ENCODE measurements at regions not wholly inside any gene's neighbourhood (a gene's known extent, or its start where the extent isn't known, plus 50 kb on each side); places are given as distances from the start of the nearest gene placed in this dataset.

DNA sequence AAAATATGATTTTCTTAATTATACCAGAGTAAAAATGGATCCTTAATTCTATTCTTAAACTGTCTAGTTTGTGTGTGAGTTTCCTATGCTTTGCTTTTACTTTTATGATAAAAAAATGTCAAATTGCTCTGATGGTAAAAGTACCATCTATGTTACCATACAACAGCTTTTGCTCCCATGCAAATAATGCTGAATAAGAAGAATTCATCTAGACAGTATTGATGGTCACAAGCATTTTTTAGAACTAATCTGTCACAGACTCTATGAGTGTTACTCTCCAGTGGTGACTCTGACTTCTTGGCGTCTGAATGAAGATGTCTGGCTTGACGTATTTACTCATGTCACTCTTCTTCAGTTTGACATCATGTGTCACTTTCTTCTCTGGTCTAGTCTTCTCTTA is 608.1 kb upstream of the RORB start:
- H4K20me1 ChIP-seq (ENCODE audit: control insufficient read depth, insufficient read depth, low read depth, low read length) = no peaks in the 10 kb centered on the region
- H3K27ac ChIP-seq (ENCODE audit: low read depth, low read length) = no peak overlapping the region
- no peak overlapping the region for H3K4me3 ChIP-seq (ENCODE audit: low read length)
- TF ChIP-seq, protein P1, sequence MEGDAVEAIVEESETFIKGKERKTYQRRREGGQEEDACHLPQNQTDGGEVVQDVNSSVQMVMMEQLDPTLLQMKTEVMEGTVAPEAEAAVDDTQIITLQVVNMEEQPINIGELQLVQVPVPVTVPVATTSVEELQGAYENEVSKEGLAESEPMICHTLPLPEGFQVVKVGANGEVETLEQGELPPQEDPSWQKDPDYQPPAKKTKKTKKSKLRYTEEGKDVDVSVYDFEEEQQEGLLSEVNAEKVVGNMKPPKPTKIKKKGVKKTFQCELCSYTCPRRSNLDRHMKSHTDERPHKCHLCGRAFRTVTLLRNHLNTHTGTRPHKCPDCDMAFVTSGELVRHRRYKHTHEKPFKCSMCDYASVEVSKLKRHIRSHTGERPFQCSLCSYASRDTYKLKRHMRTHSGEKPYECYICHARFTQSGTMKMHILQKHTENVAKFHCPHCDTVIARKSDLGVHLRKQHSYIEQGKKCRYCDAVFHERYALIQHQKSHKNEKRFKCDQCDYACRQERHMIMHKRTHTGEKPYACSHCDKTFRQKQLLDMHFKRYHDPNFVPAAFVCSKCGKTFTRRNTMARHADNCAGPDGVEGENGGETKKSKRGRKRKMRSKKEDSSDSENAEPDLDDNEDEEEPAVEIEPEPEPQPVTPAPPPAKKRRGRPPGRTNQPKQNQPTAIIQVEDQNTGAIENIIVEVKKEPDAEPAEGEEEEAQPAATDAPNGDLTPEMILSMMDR (IDR thresholded peaks at IDR 0.05; ENCODE audit: low read depth, low read length, poor library complexity, severe bottlenecking) = no peak
- no peak for TF ChIP-seq EZH2phosphoT487 (IDR thresholded peaks at IDR 0.05; ENCODE audit: borderline replicate concordance, low read length)
- no peaks in the 10 kb centered on the region for H3K9me3 ChIP-seq (ENCODE audit: control insufficient read depth, insufficient read depth, low read length)
- no peaks in the 10 kb centered on the region for H3K9me2 ChIP-seq (replicated peaks; ENCODE audit: control insufficient read depth, low read length)
- H3F3A ChIP-seq (ENCODE audit: control insufficient read depth, insufficient read depth) = no peaks in the 10 kb centered on the region
- H3K4me2 ChIP-seq (ENCODE audit: low read length) = no peak overlapping the region
- H3K79me2 ChIP-seq (ENCODE audit: control insufficient read depth, low read length) = no peaks in the 10 kb centered on the region
- H3K36me3 ChIP-seq (ENCODE audit: control insufficient read depth, low read length) = no peaks in the 10 kb centered on the region
- no peaks in the 10 kb centered on the region for H3K4me1 ChIP-seq (ENCODE audit: control insufficient read depth, low read length)
- H3K27me3 ChIP-seq (ENCODE audit: control insufficient read depth, low read length) = no peaks in the 10 kb centered on the region

DNA sequence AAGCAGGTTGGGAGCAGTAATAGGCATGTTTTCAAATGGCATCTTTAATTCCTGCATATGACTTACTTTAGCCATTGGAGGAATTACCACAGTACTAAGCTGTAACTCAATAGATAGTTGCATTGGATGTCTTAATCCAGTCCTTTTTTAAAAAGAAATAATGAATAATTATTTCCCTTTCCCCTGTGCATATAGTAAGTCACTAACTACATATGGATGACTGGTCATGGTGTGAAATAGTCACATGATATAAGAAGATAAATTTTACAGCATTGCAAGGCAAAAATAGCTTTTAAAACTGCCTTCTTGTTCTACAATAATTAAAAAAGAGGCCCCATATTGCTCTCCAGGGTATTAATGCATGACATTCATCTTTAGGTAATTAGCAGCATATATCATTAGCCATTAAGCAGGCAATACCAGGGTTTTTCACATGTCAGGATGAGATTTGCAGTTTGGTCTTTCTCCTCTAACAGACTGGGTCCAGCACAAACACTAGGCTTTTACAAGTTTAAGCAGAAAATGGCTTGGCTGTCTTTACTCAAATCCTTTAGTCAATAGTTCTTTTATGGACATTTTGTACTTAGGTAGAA is 606.4 kb upstream of the RORB start:
- Histone ChIP-seq H3K27ac (ENCODE audit: low read depth, low read length) (no peak overlapping the region), H3K27me3 (ENCODE audit: control insufficient read depth, low read length) (no peaks in the 10 kb centered on the region), H3K4me1 (ENCODE audit: control insufficient read depth, low read length) (no peaks in the 10 kb centered on the region), H3K36me3 (ENCODE audit: control insufficient read depth, low read length) (no peaks in the 10 kb centered on the region), H4K20me1 (ENCODE audit: control insufficient read depth, insufficient read depth, low read depth, low read length) (no peaks in the 10 kb centered on the region), H3K4me3 (ENCODE audit: low read length) (no peak overlapping the region), H3K9me3 (ENCODE audit: control insufficient read depth, insufficient read depth, low read length) (no peaks in the 10 kb centered on the region), H3K79me2 (ENCODE audit: control insufficient read depth, low read length) (no peaks in the 10 kb centered on the region), H3F3A (ENCODE audit: control insufficient read depth, insufficient read depth) (no peaks in the 10 kb centered on the region), H3K9me2 (replicated peaks; ENCODE audit: control insufficient read depth, low read length) (no peaks in the 10 kb centered on the region), H3K4me2 (ENCODE audit: low read length) (no peak overlapping the region)
- TF ChIP-seq, protein P1 (IDR thresholded peaks at IDR 0.05; ENCODE audit: low read depth, low read length, poor library complexity, severe bottlenecking) = no peak
- no peak for TF ChIP-seq EZH2phosphoT487 (IDR thresholded peaks at IDR 0.05; ENCODE audit: borderline replicate concordance, low read length)

DNA sequence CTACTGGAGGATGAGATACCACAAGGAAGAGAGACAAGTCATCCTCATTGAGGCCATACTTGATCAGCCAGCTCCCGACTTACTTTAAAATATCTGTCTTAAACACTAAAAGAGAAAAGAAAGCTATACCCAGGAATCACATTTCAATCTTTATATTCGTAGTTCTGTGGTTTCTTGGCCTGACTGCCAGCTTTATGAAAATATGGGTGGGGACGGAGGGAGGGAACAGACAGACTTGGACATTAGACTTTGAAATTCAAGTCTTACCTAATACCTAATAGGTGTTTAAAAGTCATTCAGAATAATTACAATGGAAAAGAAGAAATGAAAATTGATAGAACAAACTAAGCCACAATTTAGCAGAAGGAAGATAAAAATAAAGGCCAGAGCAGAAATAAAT is 604.8 kb upstream of the RORB start:
- Histone ChIP-seq H3K79me2 (ENCODE audit: control insufficient read depth, low read length) (no peaks in the 10 kb centered on the region), H3K9me3 (ENCODE audit: control insufficient read depth, insufficient read depth, low read length) (no peaks in the 10 kb centered on the region), H3K27ac (ENCODE audit: low read depth, low read length) (no peak overlapping the region), H3K4me2 (ENCODE audit: low read length) (no peak overlapping the region), H3F3A (ENCODE audit: control insufficient read depth, insufficient read depth) (no peaks in the 10 kb centered on the region), H3K27me3 (ENCODE audit: control insufficient read depth, low read length) (no peaks in the 10 kb centered on the region), H3K36me3 (ENCODE audit: control insufficient read depth, low read length) (no peaks in the 10 kb centered on the region), H3K4me1 (ENCODE audit: control insufficient read depth, low read length) (no peaks in the 10 kb centered on the region), H3K4me3 (ENCODE audit: low read length) (no peak overlapping the region), H3K9me2 (replicated peaks; ENCODE audit: control insufficient read depth, low read length) (no peaks in the 10 kb centered on the region), H4K20me1 (ENCODE audit: control insufficient read depth, insufficient read depth, low read depth, low read length) (no peaks in the 10 kb centered on the region)
- TF ChIP-seq, protein P1 (IDR thresholded peaks at IDR 0.05; ENCODE audit: low read depth, low read length, poor library complexity, severe bottlenecking) = no peak
- TF ChIP-seq EZH2phosphoT487 (IDR thresholded peaks at IDR 0.05; ENCODE audit: borderline replicate concordance, low read length) = no peak

Measured in DOHH2 (cell line).